ENCODE measurements at regions not wholly inside any gene's neighbourhood (a gene's known extent, or its start where the extent isn't known, plus 50 kb on each side); places are given as distances from the start of the nearest gene placed in this dataset.

DNA sequence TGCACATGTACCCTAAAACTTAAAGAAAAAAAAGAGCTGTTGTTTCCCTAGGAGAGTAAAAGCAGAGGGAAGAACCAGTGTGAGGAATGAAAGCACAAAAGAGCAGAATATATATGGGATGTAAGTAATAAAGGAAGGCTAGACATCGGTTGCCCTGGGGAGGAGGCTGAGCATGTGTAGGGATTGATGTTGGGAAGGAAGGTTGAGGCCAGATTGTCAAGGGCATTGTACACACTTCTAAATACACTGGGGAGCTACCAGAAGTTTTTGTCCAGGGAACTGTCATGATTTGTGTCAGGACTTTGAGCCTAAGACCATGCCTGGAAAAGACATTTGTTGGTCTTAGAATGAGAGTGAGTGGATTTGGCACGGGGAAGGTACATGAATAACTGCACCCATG is 467.1 kb downstream of the GPAT3 start:
- TF ChIP-seq SUZ12 (IDR thresholded peaks at IDR 0.05), result no peak
- no peak for TF ChIP-seq FOXM1 (IDR thresholded peaks at IDR 0.05; ENCODE audit: borderline replicate concordance)
